Panc1 (cell line): ENCODE measurements at regions not wholly inside any gene's neighbourhood (a gene's known extent, or its start where the extent isn't known, plus 50 kb on each side); places are given as distances from the start of the nearest gene placed in this dataset.

Experiments
- ATAC-seq: fragments of 200-7000 bp; cut with Tn5 transposase; 2 replicates; pipeline ENCODE4 v1.9.1; 2020; ENCODE audit warnings: mild to moderate bottlenecking, moderate library complexity
- BruUV-seq: library from RNA; stranded (reverse); fragments of 400-500 nt; replicated peaks from 2 replicates; lab custom pipeline; 2021; lab: Mats Ljungman, UMichigan
- CTCF ChIA-PET: fragments of 300-600 bp; sonication (Branson Sonifier 250); formaldehyde crosslinking; loops from one replicate; lab custom pipeline; 2022; ENCODE audit warnings: antibody characterized with exemption; lab: Charles Lee
- POLR2A ChIA-PET: fragments of 300-600 bp; sonication (Branson Sonifier 250); formaldehyde crosslinking; loops from one replicate; lab custom pipeline; 2022; ENCODE audit warnings: antibody characterized with exemption; lab: Charles Lee
- DNase-seq: peaks from one replicate; pipeline ENCODE4 v3.0.0-alpha.2; 2010; ENCODE audit warnings: low read depth, low spot score
- H3K27ac ChIP-seq: 2 replicates; pipeline ENCODE4 v1.5.1; 2011; ENCODE audit warnings: mild to moderate bottlenecking, low read length, inconsistent platforms
- H3K27me3 ChIP-seq: fragments of 200-500 bp; sonication (Bioruptor generic); 2 replicates; pipeline ENCODE4 v1.6.0; 2014; ENCODE audit warnings: low read length, inconsistent platforms; ENCODE audit not compliant: control insufficient read depth, insufficient read depth
- H3K36me3 ChIP-seq: fragments of 200-500 bp; sonication (Bioruptor generic); 2 replicates; pipeline ENCODE4 v1.5.1; 2014; ENCODE audit warnings: inconsistent platforms, mild to moderate bottlenecking, low read length, moderate library complexity; ENCODE audit not compliant: control insufficient read depth, insufficient read depth
- H3K4me1 ChIP-seq: 2 replicates; pipeline ENCODE4 v1.5.1; 2011; ENCODE audit warnings: inconsistent platforms, mild to moderate bottlenecking, low read length, moderate library complexity; ENCODE audit not compliant: control insufficient read depth, insufficient read depth
- H3K4me3 ChIP-seq, 2 experiments: 2 replicates each; pipeline ENCODE4 v1.5.1; 2011 to 2012; ENCODE audit warnings: low read depth in 2 of 2, low read length in 2 of 2, mild to moderate bottlenecking in 2 of 2, inconsistent platforms in 1 of 2, moderate library complexity in 1 of 2
- H3K9me3 ChIP-seq: fragments of 200-500 bp; sonication (Bioruptor generic); 2 replicates; pipeline ENCODE4 v1.5.1; 2014; ENCODE audit warnings: low read depth, mild to moderate bottlenecking, inconsistent platforms, low read length, moderate library complexity; ENCODE audit not compliant: control insufficient read depth, insufficient read depth
- CTCF ChIP-seq: fragments of 450-650 bp; IDR thresholded peaks from 2 replicates; pipeline ENCODE4 v1.5.1; 2017; ENCODE audit warnings: mild to moderate bottlenecking
- POLR2AphosphoS5 ChIP-seq: IDR thresholded peaks from 2 replicates; pipeline ENCODE4 v1.6.1; 2012; ENCODE audit warnings: mild to moderate bottlenecking, low read depth, low read length, moderate library complexity
- REST ChIP-seq, 2 experiments: IDR thresholded peaks; 2 replicates each; pipeline ENCODE4 v1.6.1; 2011 to 2012; ENCODE audit warnings: low read depth in 2 of 2, control low read depth in 1 of 2, low read length in 1 of 2, mild to moderate bottlenecking in 1 of 2, moderate library complexity in 1 of 2; ENCODE audit not compliant: insufficient read depth in 1 of 2
- SIN3A ChIP-seq: IDR thresholded peaks from 2 replicates; pipeline ENCODE4 v1.6.1; 2012; ENCODE audit warnings: low read depth, mild to moderate bottlenecking, low read length, moderate library complexity, borderline replicate concordance; ENCODE audit not compliant: insufficient read depth
- TCF7L2 ChIP-seq: IDR thresholded peaks from 2 replicates; pipeline ENCODE4 v1.6.1; 2011; ENCODE audit warnings: mild to moderate bottlenecking, low read depth, low read length, inconsistent platforms
- in situ Hi-C: cut with HindIII; loops from 2 replicates; pipeline ENCODE4 v1.10.0; 2016; ENCODE audit warnings: low sequenced_read_pairs, low pct_unique_long_range_greater_than_20kb
- intact Hi-C: fragments of 100-400 bp; cut with micrococcal nuclease; formaldehyde crosslinking; loops from one replicate; pipeline ENCODE4 v1.10.0; 2022; ENCODE audit not compliant: unreplicated experiment

GRCh38 chr4:107312366-107312765 lies 276.3 kb upstream of the DKK2 start:
- no peaks in the 10 kb centered on the region for H3K27me3 ChIP-seq
- in situ Hi-C loops: no loop called here
- ChIA-PET POLR2A (no interaction called here), CTCF (no interaction called here)
- peaks cover 2% of the 10 kb centered on the region; the same call in 1 of the 2 replicates for H3K9me3 ChIP-seq
- H3K4me1 ChIP-seq: no peaks in the 10 kb centered on the region
- no peaks in the 10 kb centered on the region for H3K36me3 ChIP-seq
- TF ChIP-seq REST (IDR thresholded peaks at IDR 0.05; ENCODE audit: insufficient read depth in 1 of 2, low read depth in 2 of 2, low read length in 1 of 2): no peak
- no peak for TF ChIP-seq SIN3A
- no peak for TF ChIP-seq CTCF
- TF ChIP-seq POLR2AphosphoS5: no peak
- no peak for TF ChIP-seq TCF7L2
- no peak overlapping the region for H3K27ac ChIP-seq
- no peak overlapping the region for H3K4me3 ChIP-seq
- intact Hi-C loops: no loop called here
- no TSS peak for BruUV-seq
- no peak for DNase-seq
- no peak for ATAC-seq

- no peak overlapping the region for H3K27ac ChIP-seq
- intact Hi-C loops: no loop called here
- BruUV-seq: no TSS peak
- ChIA-PET CTCF (no interaction called here), POLR2A (no interaction called here)
- no peak for DNase-seq
- no peaks in the 10 kb centered on the region for H3K4me1 ChIP-seq
- peaks cover 6% of the 10 kb centered on the region; the same call in 1 of the 2 replicates for H3K9me3 ChIP-seq
- H3K36me3 ChIP-seq: no peaks in the 10 kb centered on the region
- TF ChIP-seq SIN3A (no peak), TCF7L2 (no peak), POLR2AphosphoS5 (no peak), CTCF (no peak), REST (IDR thresholded peaks at IDR 0.05; ENCODE audit: insufficient read depth in 1 of 2, low read depth in 2 of 2, low read length in 1 of 2) (no peak)
- H3K27me3 ChIP-seq: no peaks in the 10 kb centered on the region
- H3K4me3 ChIP-seq: no peak overlapping the region
- in situ Hi-C loops: no loop called here
- no peak for ATAC-seq
Measured at GRCh38 chr4:107304699-107305286, 268.7 kb upstream of the DKK2 start.
